ENCODE measurements at regions not wholly inside any gene's neighbourhood (a gene's known extent, or its start where the extent isn't known, plus 50 kb on each side); places are given as distances from the start of the nearest gene placed in this dataset.
A peak's percentile ranks its signal among the peaks of the same experiment; 100 is the strongest.

- Histone ChIP-seq H3K4me3 (no peak overlapping the region), H3K27me3 (no peaks in the 10 kb centered on the region), H3K27ac (no peak overlapping the region), H3K9me3 (no peaks in the 10 kb centered on the region), H3K4me1 (no peaks in the 10 kb centered on the region), H3K36me3 (no peaks in the 10 kb centered on the region)
- WGBS, 2 donors, result 92 to 93% methylated on average over 8 of the region's 8 CpGs
- TF ChIP-seq EP300 (IDR thresholded peaks at IDR 0.05) (no peak), POLR2AphosphoS5 (IDR thresholded peaks at IDR 0.05) (no peak), POLR2A (IDR thresholded peaks at IDR 0.05) (no peak)
- TF ChIP-seq, protein P1, sequence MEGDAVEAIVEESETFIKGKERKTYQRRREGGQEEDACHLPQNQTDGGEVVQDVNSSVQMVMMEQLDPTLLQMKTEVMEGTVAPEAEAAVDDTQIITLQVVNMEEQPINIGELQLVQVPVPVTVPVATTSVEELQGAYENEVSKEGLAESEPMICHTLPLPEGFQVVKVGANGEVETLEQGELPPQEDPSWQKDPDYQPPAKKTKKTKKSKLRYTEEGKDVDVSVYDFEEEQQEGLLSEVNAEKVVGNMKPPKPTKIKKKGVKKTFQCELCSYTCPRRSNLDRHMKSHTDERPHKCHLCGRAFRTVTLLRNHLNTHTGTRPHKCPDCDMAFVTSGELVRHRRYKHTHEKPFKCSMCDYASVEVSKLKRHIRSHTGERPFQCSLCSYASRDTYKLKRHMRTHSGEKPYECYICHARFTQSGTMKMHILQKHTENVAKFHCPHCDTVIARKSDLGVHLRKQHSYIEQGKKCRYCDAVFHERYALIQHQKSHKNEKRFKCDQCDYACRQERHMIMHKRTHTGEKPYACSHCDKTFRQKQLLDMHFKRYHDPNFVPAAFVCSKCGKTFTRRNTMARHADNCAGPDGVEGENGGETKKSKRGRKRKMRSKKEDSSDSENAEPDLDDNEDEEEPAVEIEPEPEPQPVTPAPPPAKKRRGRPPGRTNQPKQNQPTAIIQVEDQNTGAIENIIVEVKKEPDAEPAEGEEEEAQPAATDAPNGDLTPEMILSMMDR (IDR thresholded peaks at IDR 0.05), result no peak
- intact Hi-C loops (cut with DNase I), result no loop called here
- no peak for DNase-seq
Observed at GRCh38 chr7:96397936-96398598, 76.2 kb upstream of the SLC25A13 start.

DNA sequence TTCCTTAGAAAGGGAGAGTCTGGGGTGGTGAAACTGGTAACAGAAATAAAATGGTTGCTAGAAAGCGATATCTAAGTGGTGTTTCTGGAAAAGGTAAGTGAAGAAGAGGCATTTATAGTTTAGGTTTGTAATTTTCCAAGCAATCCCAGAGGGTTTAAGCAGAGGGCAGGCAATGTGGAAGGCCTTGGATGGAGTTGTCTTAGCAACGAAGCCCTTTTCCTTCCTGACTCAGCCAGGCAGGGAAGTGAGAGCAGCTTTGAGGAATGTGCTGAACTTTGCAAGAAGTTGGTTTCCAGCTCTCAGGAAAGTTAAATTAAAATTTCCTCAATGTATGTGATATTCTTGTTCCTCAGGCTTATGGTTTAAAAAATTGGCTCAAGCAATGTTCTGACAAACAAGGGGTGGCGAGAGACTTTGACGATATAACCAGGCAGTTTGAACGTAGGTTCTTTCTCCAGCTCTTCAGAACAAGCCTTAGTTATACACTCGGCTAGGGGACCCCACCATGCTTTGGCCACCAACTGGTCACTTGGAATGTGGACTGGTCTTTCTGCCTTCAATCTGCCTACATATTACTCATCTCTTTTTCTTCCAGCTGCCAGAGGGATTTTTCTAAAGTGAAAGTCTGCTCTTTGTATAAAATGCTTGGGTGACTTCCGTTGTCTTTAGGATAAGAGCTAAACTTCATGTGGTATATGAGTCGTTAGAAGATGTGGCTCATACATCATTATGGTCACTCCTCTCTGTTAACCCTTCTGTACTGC is 66.9 kb upstream of the SLC25A13 start:
- 72% methylated on average over 8 of the region's 8 CpGs for WGBS, 2 donors
- H3K36me3 ChIP-seq, result no peaks in the 10 kb centered on the region
- intact Hi-C loops (cut with DNase I), result no loop called here
- H3K4me3 ChIP-seq, result no peak overlapping the region
- no peaks in the 10 kb centered on the region for H3K9me3 ChIP-seq
- H3K27me3 ChIP-seq, result no peaks in the 10 kb centered on the region
- DNase-seq, result no peak
- H3K4me1 ChIP-seq, result no peaks in the 10 kb centered on the region
- TF ChIP-seq POLR2A (IDR thresholded peaks at IDR 0.05) (no peak), EP300 (IDR thresholded peaks at IDR 0.05) (no peak), POLR2AphosphoS5 (IDR thresholded peaks at IDR 0.05) (peak in 1 of 4 donors; percentile 9)
- TF ChIP-seq, protein P1 (IDR thresholded peaks at IDR 0.05), result no peak
- H3K27ac ChIP-seq, result peak overlapping the region in 2 of 4 donors; percentile 25 to 54

DNA sequence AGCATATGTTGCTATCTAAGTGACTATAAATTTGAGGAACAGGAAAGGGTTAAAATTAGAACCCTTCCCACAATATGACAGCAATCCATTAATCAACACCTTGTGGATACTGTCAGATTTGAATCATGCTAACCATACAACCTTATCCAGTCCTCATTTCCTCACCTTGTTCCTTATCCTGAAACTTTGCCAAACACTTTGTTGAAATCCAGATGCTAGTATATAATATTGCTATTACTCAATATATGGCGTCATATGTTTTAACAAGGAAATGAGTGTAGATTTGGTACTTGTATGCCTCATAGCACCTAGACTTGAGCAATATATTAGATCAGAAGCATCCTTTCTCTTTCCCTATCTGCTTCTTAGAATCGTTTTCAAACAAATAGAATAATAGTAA is 66.3 kb upstream of the SLC25A13 start:
- intact Hi-C loops (cut with DNase I), result no loop called here
- Histone ChIP-seq H3K36me3 (no peaks in the 10 kb centered on the region), H3K27me3 (no peaks in the 10 kb centered on the region), H3K27ac (peak overlapping the region in 2 of 4 donors; percentile 25 to 54), H3K4me1 (no peaks in the 10 kb centered on the region), H3K4me3 (no peak overlapping the region), H3K9me3 (no peaks in the 10 kb centered on the region)
- TF ChIP-seq, protein P1 (IDR thresholded peaks at IDR 0.05), result no peak
- TF ChIP-seq EP300 (IDR thresholded peaks at IDR 0.05) (no peak), POLR2A (IDR thresholded peaks at IDR 0.05) (no peak), POLR2AphosphoS5 (IDR thresholded peaks at IDR 0.05) (no peak)
- 17 to 35% methylated on average over 2 of the region's 2 CpGs for WGBS, 2 donors
- DNase-seq, result no peak

DNA sequence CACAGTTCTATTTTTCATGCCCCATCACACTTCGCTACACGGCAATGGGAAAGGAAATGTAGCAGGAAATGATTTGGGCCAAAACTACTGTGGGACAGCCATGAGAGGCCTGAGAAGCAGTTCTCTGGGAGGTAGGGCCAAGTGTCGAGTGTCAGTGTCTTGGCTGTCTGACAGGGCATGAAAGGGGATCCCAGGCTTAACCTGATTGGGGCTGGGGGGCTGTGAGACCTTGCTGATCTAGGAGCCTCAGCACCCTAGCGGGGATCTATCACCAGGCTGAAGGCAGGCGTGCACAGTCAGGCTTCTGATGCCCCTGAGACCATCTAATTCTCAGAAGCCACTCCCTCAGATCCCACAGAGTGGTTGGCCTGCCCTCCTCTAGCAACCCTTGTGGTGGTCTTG is 58.2 kb upstream of the SLC25A13 start:
- Histone ChIP-seq H3K36me3 (no peaks in the 10 kb centered on the region), H3K27me3 (no peaks in the 10 kb centered on the region), H3K4me1 (no peaks in the 10 kb centered on the region), H3K9me3 (no peaks in the 10 kb centered on the region), H3K4me3 (no peak overlapping the region), H3K27ac (no peak overlapping the region)
- TF ChIP-seq, protein P1 (IDR thresholded peaks at IDR 0.05), result no peak
- TF ChIP-seq POLR2A (IDR thresholded peaks at IDR 0.05), result no peak
- TF ChIP-seq POLR2AphosphoS5 (IDR thresholded peaks at IDR 0.05), result no peak
- TF ChIP-seq EP300 (IDR thresholded peaks at IDR 0.05), result no peak
- intact Hi-C loops (cut with DNase I), result no loop called here
- WGBS, 2 donors, result 68 to 84% methylated on average over 5 of the region's 5 CpGs
- DNase-seq, result no peak

Measured in sigmoid colon (tissue), 6 donors.